Stomach (tissue), 4 donors: ENCODE measurements at regions not wholly inside any gene's neighbourhood (a gene's known extent, or its start where the extent isn't known, plus 50 kb on each side); places are given as distances from the start of the nearest gene placed in this dataset.

ENCODE experiments used
- CTCF ChIP-seq, 7 experiments: fragments of 450-650 bp in 4 of 7; fragments of 200-600 bp in 3 of 7; sonication (generic) in 3 of 7; IDR thresholded peaks; one replicate each; pipeline ENCODE4 v1.5.1; 2016 to 2019; ENCODE audit warnings: antibody characterized with exemption in 7 of 7, control low read depth in 2 of 7, mild to moderate bottlenecking in 1 of 7
- EP300 ChIP-seq: sonication (generic); formaldehyde crosslinking; IDR thresholded peaks from one replicate; pipeline ENCODE4 v1.6.1; 2017; ENCODE audit warnings: antibody characterized with exemption
- POLR2A ChIP-seq, 4 donors: fragments of 450-650 bp; IDR thresholded peaks; one replicate each; pipeline ENCODE4 v1.6.1; 2016; ENCODE audit warnings: antibody characterized with exemption in 4 of 4, control low read depth in 2 of 4, mild to moderate bottlenecking in 1 of 4, moderate library complexity in 1 of 4
- POLR2AphosphoS5 ChIP-seq, 3 donors: sonication (generic); formaldehyde crosslinking; IDR thresholded peaks; one replicate each; pipeline ENCODE4 v1.6.1; 2016; ENCODE audit warnings: antibody characterized with exemption in 3 of 3

DNA sequence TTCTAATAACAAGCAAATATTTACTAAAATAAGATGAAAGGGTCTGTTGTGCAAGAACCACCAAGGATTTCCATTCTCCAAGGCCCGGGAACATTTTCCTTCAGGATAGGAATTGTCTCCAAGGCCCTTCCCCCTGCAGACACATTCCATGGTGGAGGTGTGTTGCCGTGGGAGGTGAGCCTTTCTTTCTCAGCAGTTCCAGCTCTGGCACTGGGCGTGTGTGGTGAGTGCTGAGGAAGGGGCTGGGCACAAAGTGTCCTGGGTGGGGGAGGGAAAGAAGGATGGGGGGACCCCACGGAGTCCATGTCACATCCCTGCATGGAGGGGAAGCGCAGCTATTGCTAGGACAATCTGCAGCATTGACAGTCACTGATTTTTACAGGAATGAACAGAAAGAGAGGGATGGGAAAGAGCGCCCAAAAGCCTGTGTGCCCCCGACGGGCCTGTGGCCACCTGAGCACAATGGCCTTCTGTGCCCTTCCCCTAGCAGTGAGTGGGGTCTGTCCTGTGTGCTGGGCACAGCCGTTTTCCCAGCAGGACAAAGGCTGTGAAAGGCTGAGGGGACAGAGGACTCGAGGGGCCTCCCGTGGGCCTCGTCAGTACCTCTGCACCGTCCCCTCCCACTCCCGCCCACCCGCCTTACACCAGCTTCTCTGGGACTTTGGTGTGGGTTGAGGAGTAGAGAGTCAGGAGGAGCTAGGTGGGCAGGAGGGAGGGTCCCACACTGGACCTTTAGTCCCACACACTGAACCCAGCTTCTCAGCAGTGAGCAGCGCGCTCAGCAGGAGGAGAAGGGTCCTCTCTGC lies 79.8 kb downstream of the PTGR3 start:
- no peak for TF ChIP-seq CTCF (IDR thresholded peaks at IDR 0.05)
- no peak for TF ChIP-seq POLR2A (IDR thresholded peaks at IDR 0.05)
- no peak for TF ChIP-seq EP300
- TF ChIP-seq POLR2AphosphoS5 (IDR thresholded peaks at IDR 0.05): no peak
